ENCODE measurements at regions not wholly inside any gene's neighbourhood (a gene's known extent, or its start where the extent isn't known, plus 50 kb on each side); places are given as distances from the start of the nearest gene placed in this dataset.

GRCh38 chr13:50310734-50311133 lies 295.5 kb downstream of the KCNRG start:
- Histone ChIP-seq H3K27ac (ENCODE audit: low read depth, low read length) (no peak overlapping the region), H3K36me3 (ENCODE audit: control insufficient read depth in 2 of 3, insufficient read depth in 3 of 3, low read length in 3 of 3) (no peaks in the 10 kb centered on the region), H3K4me3 (ENCODE audit: low read length) (no peak overlapping the region), H3K9me3 (ENCODE audit: control insufficient read depth in 2 of 3, low read length in 3 of 3) (no peaks in the 10 kb centered on the region), H3K4me1 (ENCODE audit: control insufficient read depth in 2 of 2, insufficient read depth in 2 of 2, low read length in 2 of 2) (peaks cover 0 to 6% of the 10 kb centered on the region in 2 donors), H3K27me3 (ENCODE audit: control insufficient read depth in 2 of 2, insufficient read depth in 2 of 2, low read length in 2 of 2) (no peaks in the 10 kb centered on the region)
- Mint-ChIP-seq H3K36me3 (peaks cover 0 to 3% (median 0%) of the 10 kb centered on the region in 5 donors), H3K4me3 (no peak overlapping the region), H3K27me3 (peaks cover 0 to 36% (median 0%) of the 10 kb centered on the region in 5 donors), H3K9me3 (peaks cover 0 to 2% (median 0%) of the 10 kb centered on the region in 11 donors), H3K4me1 (peaks cover 0 to 16% (median 11%) of the 10 kb centered on the region in 7 donors), H3K27ac (no peak overlapping the region)
- DNase-seq, result no peak
- CTCF ChIA-PET, result interaction anchor here (0.6 kb wide), 2 partner anchors 27 to 221 kb away, joined by 4 to 5 read pairs; no protein-coding TSS in a partner anchor
- POLR2A ChIA-PET, result no interaction called here
- no peak for ATAC-seq
- intact Hi-C loops (cut with micrococcal nuclease), result loop anchor here in 1 of 2 donors (10.0 kb wide), 1 partner anchor 604 kb away; no protein-coding TSS in a partner anchor

GRCh38 chr13:50318887-50319286 lies 303.6 kb downstream of the KCNRG start:
- Histone ChIP-seq H3K4me1 (ENCODE audit: control insufficient read depth in 2 of 2, insufficient read depth in 2 of 2, low read length in 2 of 2) (peaks cover 0 to 28% of the 10 kb centered on the region in 2 donors), H3K4me3 (ENCODE audit: low read length) (no peak overlapping the region), H3K27me3 (ENCODE audit: control insufficient read depth in 2 of 2, insufficient read depth in 2 of 2, low read length in 2 of 2) (no peaks in the 10 kb centered on the region), H3K27ac (ENCODE audit: low read depth, low read length) (no peak overlapping the region), H3K36me3 (ENCODE audit: control insufficient read depth in 2 of 3, insufficient read depth in 3 of 3, low read length in 3 of 3) (no peaks in the 10 kb centered on the region), H3K9me3 (ENCODE audit: control insufficient read depth in 2 of 3, low read length in 3 of 3) (no peaks in the 10 kb centered on the region)
- Mint-ChIP-seq H3K4me3 (no peak overlapping the region), H3K27me3 (peaks cover 0 to 10% (median 0%) of the 10 kb centered on the region in 5 donors), H3K4me1 (peaks cover 0 to 20% (median 12%) of the 10 kb centered on the region in 7 donors), H3K27ac (peak overlapping the region in 1 of 9 donors; percentile 77), H3K36me3 (no peaks in the 10 kb centered on the region), H3K9me3 (peaks cover 0 to under 1% (median 0%) of the 10 kb centered on the region in 11 donors)
- no peak for DNase-seq
- ATAC-seq, result no peak
- POLR2A ChIA-PET, result no interaction called here
- intact Hi-C loops (cut with micrococcal nuclease), result loop anchor here in 1 of 2 donors (10.0 kb wide), 1 partner anchor 596 kb away; no protein-coding TSS in a partner anchor
- CTCF ChIA-PET, result interaction anchor here (1.3 kb wide), 1 partner anchor 593 kb away, joined by 3 read pairs; no protein-coding TSS in a partner anchor

- intact Hi-C loops (cut with micrococcal nuclease), result loop anchor here in 1 of 2 donors (10.0 kb wide), 1 partner anchor 595 kb away; no protein-coding TSS in a partner anchor
- H3K4me1 ChIP-seq (ENCODE audit: control insufficient read depth in 2 of 2, insufficient read depth in 2 of 2, low read length in 2 of 2), result peaks cover 0 to 28% of the 10 kb centered on the region in 2 donors
- ChIA-PET CTCF (no interaction called here), POLR2A (no interaction called here)
- Mint-ChIP-seq H3K27ac (peak overlapping the region in 8 of 9 donors; percentile 21 to 77 (median 46)), H3K36me3 (no peaks in the 10 kb centered on the region), H3K9me3 (peaks cover 0 to 5% (median 0%) of the 10 kb centered on the region in 11 donors), H3K4me3 (peak overlapping the region in 3 of 10 donors; percentile 1 to 12 (median 10)), H3K4me1 (peaks cover 0 to 20% (median 12%) of the 10 kb centered on the region in 7 donors), H3K27me3 (peaks cover 0 to 10% (median 0%) of the 10 kb centered on the region in 5 donors)
- no peak overlapping the region for H3K27ac ChIP-seq (ENCODE audit: low read depth, low read length)
- H3K9me3 ChIP-seq (ENCODE audit: control insufficient read depth in 2 of 3, low read length in 3 of 3), result no peaks in the 10 kb centered on the region
- H3K4me3 ChIP-seq (ENCODE audit: low read length), result no peak overlapping the region
- ATAC-seq (peak; percentile 55), DNase-seq (peak in 1 of 9 donors; percentile 7)
- no peaks in the 10 kb centered on the region for H3K36me3 ChIP-seq (ENCODE audit: control insufficient read depth in 2 of 3, insufficient read depth in 3 of 3, low read length in 3 of 3)
- H3K27me3 ChIP-seq (ENCODE audit: control insufficient read depth in 2 of 2, insufficient read depth in 2 of 2, low read length in 2 of 2), result no peaks in the 10 kb centered on the region
These were observed 304.5 kb downstream of the KCNRG start for GRCh38 chr13:50319635-50320255.

- Histone ChIP-seq H3K4me3 (ENCODE audit: low read length) (no peak overlapping the region), H3K27ac (ENCODE audit: low read depth, low read length) (no peak overlapping the region), H3K9me3 (ENCODE audit: control insufficient read depth in 2 of 3, low read length in 3 of 3) (no peaks in the 10 kb centered on the region), H3K4me1 (ENCODE audit: control insufficient read depth in 2 of 2, insufficient read depth in 2 of 2, low read length in 2 of 2) (peaks cover 0 to 28% of the 10 kb centered on the region in 2 donors), H3K36me3 (ENCODE audit: control insufficient read depth in 2 of 3, insufficient read depth in 3 of 3, low read length in 3 of 3) (no peaks in the 10 kb centered on the region), H3K27me3 (ENCODE audit: control insufficient read depth in 2 of 2, insufficient read depth in 2 of 2, low read length in 2 of 2) (no peaks in the 10 kb centered on the region)
- intact Hi-C loops (cut with micrococcal nuclease), result no loop called here
- ChIA-PET POLR2A (no interaction called here), CTCF (no interaction called here)
- H3K9me3 Mint-ChIP-seq, result peaks cover 0 to 5% (median 0%) of the 10 kb centered on the region in 11 donors
- ATAC-seq (no peak), DNase-seq (no peak)
- H3K27me3 Mint-ChIP-seq, result peaks cover 0 to 15% (median 0%) of the 10 kb centered on the region in 5 donors
- H3K4me1 Mint-ChIP-seq, result peaks cover 0 to 20% (median 12%) of the 10 kb centered on the region in 7 donors
- no peaks in the 10 kb centered on the region for H3K36me3 Mint-ChIP-seq
- H3K4me3 Mint-ChIP-seq, result no peak overlapping the region
- H3K27ac Mint-ChIP-seq, result peak overlapping the region in 8 of 9 donors; percentile 8 to 77 (median 46)
These were observed 305.1 kb downstream of the KCNRG start for GRCh38 chr13:50320271-50320862.

GRCh38 chr13:50322006-50322405 lies 306.8 kb downstream of the KCNRG start:
- ChIA-PET POLR2A (no interaction called here), CTCF (no interaction called here)
- no peaks in the 10 kb centered on the region for H3K27me3 ChIP-seq (ENCODE audit: control insufficient read depth in 2 of 2, insufficient read depth in 2 of 2, low read length in 2 of 2)
- Mint-ChIP-seq H3K27me3 (peaks cover 0 to 22% (median 0%) of the 10 kb centered on the region in 5 donors), H3K36me3 (no peaks in the 10 kb centered on the region), H3K27ac (no peak overlapping the region), H3K4me3 (no peak overlapping the region), H3K9me3 (peaks cover 0 to 5% (median 0%) of the 10 kb centered on the region in 11 donors), H3K4me1 (peaks cover 0 to 20% (median 12%) of the 10 kb centered on the region in 7 donors)
- H3K27ac ChIP-seq (ENCODE audit: low read depth, low read length), result no peak overlapping the region
- H3K4me1 ChIP-seq (ENCODE audit: control insufficient read depth in 2 of 2, insufficient read depth in 2 of 2, low read length in 2 of 2), result peaks cover 0 to 28% of the 10 kb centered on the region in 2 donors
- no peaks in the 10 kb centered on the region for H3K36me3 ChIP-seq (ENCODE audit: control insufficient read depth in 2 of 3, insufficient read depth in 3 of 3, low read length in 3 of 3)
- H3K9me3 ChIP-seq (ENCODE audit: control insufficient read depth in 2 of 3, low read length in 3 of 3), result no peaks in the 10 kb centered on the region
- no peak overlapping the region for H3K4me3 ChIP-seq (ENCODE audit: low read length)
- DNase-seq (no peak), ATAC-seq (no peak)
- intact Hi-C loops (cut with micrococcal nuclease), result no loop called here

GRCh38 chr13:50323440-50324065 lies 308.3 kb downstream of the KCNRG start:
- no peak for ATAC-seq
- Histone ChIP-seq H3K4me1 (ENCODE audit: control insufficient read depth in 2 of 2, insufficient read depth in 2 of 2, low read length in 2 of 2) (peaks cover 0 to 25% of the 10 kb centered on the region in 2 donors), H3K36me3 (ENCODE audit: control insufficient read depth in 2 of 3, insufficient read depth in 3 of 3, low read length in 3 of 3) (no peaks in the 10 kb centered on the region), H3K27ac (ENCODE audit: low read depth, low read length) (no peak overlapping the region), H3K9me3 (ENCODE audit: control insufficient read depth in 2 of 3, low read length in 3 of 3) (no peaks in the 10 kb centered on the region), H3K27me3 (ENCODE audit: control insufficient read depth in 2 of 2, insufficient read depth in 2 of 2, low read length in 2 of 2) (no peaks in the 10 kb centered on the region), H3K4me3 (ENCODE audit: low read length) (no peak overlapping the region)
- H3K9me3 Mint-ChIP-seq, result peaks cover 0 to 5% (median 0%) of the 10 kb centered on the region in 11 donors
- H3K27me3 Mint-ChIP-seq, result peaks cover 0 to 32% (median 0%) of the 10 kb centered on the region in 5 donors
- CTCF ChIA-PET, result no interaction called here
- peaks cover 0 to 20% (median 12%) of the 10 kb centered on the region in 7 donors for H3K4me1 Mint-ChIP-seq
- no peak overlapping the region for H3K4me3 Mint-ChIP-seq
- intact Hi-C loops (cut with micrococcal nuclease), result no loop called here
- POLR2A ChIA-PET, result interaction anchor here (0.6 kb wide), 1 partner anchor 327 kb away, joined by 3 read pairs; the partner anchor contains the start of gene TRIM13
- H3K27ac Mint-ChIP-seq, result no peak overlapping the region
- DNase-seq, result no peak
- H3K36me3 Mint-ChIP-seq, result no peaks in the 10 kb centered on the region

All from naive thymus-derived CD4-positive, alpha-beta T cell (primary cell).